ENCODE measurements at regions not wholly inside any gene's neighbourhood (a gene's known extent, or its start where the extent isn't known, plus 50 kb on each side); places are given as distances from the start of the nearest gene placed in this dataset.

DNA sequence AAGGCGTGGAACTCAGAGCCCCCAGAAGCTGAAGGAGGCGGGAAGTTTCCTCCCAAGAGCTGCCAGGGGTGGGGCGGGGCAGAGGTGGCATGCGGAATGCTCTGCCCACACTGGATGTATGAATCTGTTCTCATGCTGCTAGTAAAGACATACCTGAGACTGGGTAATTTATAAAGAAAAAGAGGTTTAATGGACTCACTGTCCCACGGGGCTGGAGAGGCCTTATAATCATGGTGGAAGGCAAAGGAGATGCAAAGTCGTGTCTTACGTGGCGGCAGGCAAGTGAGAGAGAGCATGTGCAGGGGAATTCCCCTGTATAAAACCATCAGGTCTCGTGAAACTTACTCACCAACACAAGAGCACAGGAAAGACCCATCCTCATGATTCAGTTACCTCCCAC lies 57.6 kb downstream of the SMIM38 start:
- peaks cover 40% of the 10 kb centered on the region for H3K27me3 ChIP-seq (ENCODE audit: control insufficient read depth, insufficient read depth, low read length)
- no peaks in the 10 kb centered on the region for H3K9me3 ChIP-seq (replicated peaks; ENCODE audit: low read length)
- H3K4me3 ChIP-seq (ENCODE audit: low read length) = no peak overlapping the region
- H3K9ac ChIP-seq (ENCODE audit: low read depth, low read length) = no peak overlapping the region
- no peaks in the 10 kb centered on the region for H3K36me3 ChIP-seq (ENCODE audit: insufficient read depth, low read length)
- H3K4me1 ChIP-seq (ENCODE audit: control insufficient read depth, insufficient read depth, low read length) = peaks cover 7% of the 10 kb centered on the region
- H3K4me2 ChIP-seq (ENCODE audit: low read length) = no peak overlapping the region

DNA sequence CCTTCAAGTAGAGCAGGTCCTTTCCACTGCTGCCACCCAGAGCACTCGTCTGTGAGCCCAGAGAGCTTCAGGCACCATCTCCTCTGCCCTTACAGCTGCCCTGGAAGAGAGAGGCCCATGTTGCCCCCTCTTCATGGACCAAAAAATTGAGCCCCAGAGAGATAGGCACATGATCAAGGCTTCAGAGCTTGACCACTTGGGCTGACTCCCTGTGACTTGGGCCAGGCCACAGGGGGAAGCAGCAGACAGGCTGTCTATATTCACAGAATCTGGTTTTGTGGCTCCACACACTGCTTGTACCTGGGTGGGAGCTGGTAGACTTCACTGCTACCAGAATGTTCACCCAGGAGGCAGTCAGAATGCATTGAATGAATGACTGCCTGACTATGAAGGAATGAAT lies 58.2 kb downstream of the SMIM38 start:
- Histone ChIP-seq H3K4me1 (ENCODE audit: control insufficient read depth, insufficient read depth, low read length) (peaks cover 7% of the 10 kb centered on the region), H3K9me3 (replicated peaks; ENCODE audit: low read length) (no peaks in the 10 kb centered on the region), H3K36me3 (ENCODE audit: insufficient read depth, low read length) (no peaks in the 10 kb centered on the region), H3K9ac (ENCODE audit: low read depth, low read length) (no peak overlapping the region), H3K4me3 (ENCODE audit: low read length) (no peak overlapping the region), H3K4me2 (ENCODE audit: low read length) (no peak overlapping the region), H3K27me3 (ENCODE audit: control insufficient read depth, insufficient read depth, low read length) (peaks cover 46% of the 10 kb centered on the region)

DNA sequence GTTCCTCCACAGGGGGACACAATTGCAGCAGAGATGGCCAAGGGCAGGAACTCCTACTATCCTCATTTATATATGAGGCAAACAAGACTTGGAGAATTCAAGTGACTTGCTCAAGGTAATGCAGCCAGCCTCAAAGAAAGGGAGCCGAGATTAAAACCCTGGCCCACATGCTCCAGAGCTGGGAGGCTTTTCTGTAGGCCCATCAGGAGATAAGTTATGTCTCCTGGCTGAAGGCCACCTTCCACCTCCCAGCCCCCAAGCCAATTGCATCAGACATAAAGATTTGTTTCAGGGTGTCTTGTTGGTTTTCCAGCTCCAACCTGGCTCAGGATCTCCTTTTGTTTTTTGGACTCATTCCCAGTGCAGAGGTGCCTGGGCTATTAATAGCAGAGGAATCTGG lies 59.5 kb downstream of the SMIM38 start:
- H3K4me1 ChIP-seq (ENCODE audit: control insufficient read depth, insufficient read depth, low read length) = peaks cover 7% of the 10 kb centered on the region
- H3K4me2 ChIP-seq (ENCODE audit: low read length) = no peak overlapping the region
- peaks cover 51% of the 10 kb centered on the region for H3K27me3 ChIP-seq (ENCODE audit: control insufficient read depth, insufficient read depth, low read length)
- H3K9me3 ChIP-seq (replicated peaks; ENCODE audit: low read length) = no peaks in the 10 kb centered on the region
- no peak overlapping the region for H3K9ac ChIP-seq (ENCODE audit: low read depth, low read length)
- no peaks in the 10 kb centered on the region for H3K36me3 ChIP-seq (ENCODE audit: insufficient read depth, low read length)
- H3K4me3 ChIP-seq (ENCODE audit: low read length) = no peak overlapping the region

DNA sequence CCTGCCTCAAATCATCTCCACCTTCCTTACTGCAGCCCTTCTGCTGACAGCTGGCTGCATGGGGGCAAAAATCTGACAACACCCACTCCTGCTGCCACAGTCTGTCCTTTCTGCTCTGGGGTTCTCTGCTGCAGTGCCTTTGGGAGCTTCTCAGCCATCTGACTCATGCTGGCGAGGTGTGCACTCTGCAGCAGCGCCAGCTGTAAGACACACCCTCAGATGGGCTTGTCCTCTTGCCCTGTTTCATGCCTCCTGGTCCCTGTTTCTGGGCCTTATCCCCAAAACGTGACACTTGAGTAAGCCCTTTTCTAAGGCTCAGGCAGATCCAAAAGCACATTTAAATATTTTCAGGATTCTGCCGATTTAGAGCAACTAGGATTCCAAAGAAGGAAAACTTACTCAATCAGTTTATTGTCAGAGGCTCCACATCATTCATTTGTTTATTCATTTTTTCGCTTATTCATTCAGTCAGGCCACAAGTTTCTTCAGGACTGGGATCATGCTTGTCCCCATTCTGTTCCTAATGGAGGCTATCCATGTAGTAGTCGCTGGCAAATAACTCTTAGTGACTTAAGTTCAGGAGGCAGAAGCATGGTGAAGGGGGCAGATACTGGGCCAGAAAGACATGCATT lies 60.2 kb downstream of the SMIM38 start:
- Histone ChIP-seq H3K9me3 (replicated peaks; ENCODE audit: low read length) (no peaks in the 10 kb centered on the region), H3K4me2 (ENCODE audit: low read length) (no peak overlapping the region), H3K27me3 (ENCODE audit: control insufficient read depth, insufficient read depth, low read length) (peaks cover 45% of the 10 kb centered on the region), H3K4me3 (ENCODE audit: low read length) (no peak overlapping the region), H3K4me1 (ENCODE audit: control insufficient read depth, insufficient read depth, low read length) (peaks cover 7% of the 10 kb centered on the region), H3K36me3 (ENCODE audit: insufficient read depth, low read length) (no peaks in the 10 kb centered on the region), H3K9ac (ENCODE audit: low read depth, low read length) (no peak overlapping the region)

DNA sequence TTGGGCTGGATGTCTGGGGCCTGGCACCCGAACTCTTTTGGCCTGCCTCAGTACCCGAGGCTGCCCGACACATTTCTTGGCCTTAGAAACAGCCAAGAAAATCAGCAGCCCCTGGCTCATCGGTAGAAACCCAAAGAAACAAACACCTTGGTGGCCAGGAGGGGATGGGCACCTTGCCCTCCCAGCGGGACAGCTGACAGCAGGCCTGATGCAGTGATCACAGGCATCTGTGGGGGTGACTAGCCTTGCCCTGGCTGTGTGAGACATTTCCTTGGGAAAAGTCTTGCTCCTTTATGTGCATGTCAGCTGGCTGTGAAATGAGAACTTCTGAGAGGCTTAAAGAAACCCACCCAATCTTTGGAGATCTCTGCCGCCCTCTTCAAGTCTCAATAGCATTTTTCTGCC lies 60.9 kb downstream of the SMIM38 start:
- Histone ChIP-seq H3K4me3 (ENCODE audit: low read length) (no peak overlapping the region), H3K27me3 (ENCODE audit: control insufficient read depth, insufficient read depth, low read length) (peaks cover 40% of the 10 kb centered on the region), H3K36me3 (ENCODE audit: insufficient read depth, low read length) (no peaks in the 10 kb centered on the region), H3K4me1 (ENCODE audit: control insufficient read depth, insufficient read depth, low read length) (peaks cover 7% of the 10 kb centered on the region), H3K4me2 (ENCODE audit: low read length) (no peak overlapping the region), H3K9ac (ENCODE audit: low read depth, low read length) (no peak overlapping the region), H3K9me3 (replicated peaks; ENCODE audit: low read length) (no peaks in the 10 kb centered on the region)

DNA sequence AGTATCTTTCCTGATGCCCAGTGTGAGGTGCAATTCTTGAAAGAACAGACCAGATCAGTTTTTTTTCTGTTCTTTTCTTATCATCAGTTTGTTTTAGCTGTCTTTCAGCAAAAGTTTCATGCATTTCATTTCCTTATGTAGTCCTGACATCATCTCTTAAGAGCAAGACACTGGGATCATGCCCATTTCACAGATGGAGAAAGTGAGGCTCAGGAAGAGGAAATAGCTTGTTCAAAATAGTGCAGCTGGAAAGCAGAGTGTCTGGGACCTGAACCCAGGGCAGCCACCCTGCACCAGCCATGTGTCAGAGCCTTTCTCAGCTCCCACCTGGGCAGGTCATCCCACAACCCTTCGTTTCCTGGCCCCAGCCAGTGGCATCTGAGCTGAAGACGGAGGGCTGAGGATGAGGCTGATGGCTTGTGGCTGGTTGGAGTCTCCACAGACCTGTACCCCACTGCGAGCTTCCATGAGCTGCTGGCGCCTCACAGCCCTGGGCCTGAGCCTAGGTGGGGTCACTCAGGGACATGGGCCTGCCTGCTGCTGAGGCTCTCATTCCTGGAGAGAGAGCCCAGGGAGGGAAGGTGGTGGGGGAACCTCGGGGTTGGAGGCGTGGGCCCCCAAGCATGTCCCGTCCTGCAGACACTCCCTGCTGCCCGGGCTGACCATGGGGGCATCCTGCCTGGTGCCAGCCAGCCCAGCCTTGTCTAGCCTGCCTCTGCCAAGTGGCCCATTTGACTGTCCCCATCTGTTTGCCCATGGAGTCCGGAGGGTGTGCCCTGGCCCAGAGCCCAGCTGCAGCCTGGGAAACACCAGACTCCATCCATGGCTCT lies 61.8 kb downstream of the SMIM38 start:
- Histone ChIP-seq H3K27me3 (ENCODE audit: control insufficient read depth, insufficient read depth, low read length) (peaks cover 37% of the 10 kb centered on the region), H3K36me3 (ENCODE audit: insufficient read depth, low read length) (no peaks in the 10 kb centered on the region), H3K9ac (ENCODE audit: low read depth, low read length) (no peak overlapping the region), H3K4me3 (ENCODE audit: low read length) (no peak overlapping the region), H3K4me2 (ENCODE audit: low read length) (no peak overlapping the region), H3K4me1 (ENCODE audit: control insufficient read depth, insufficient read depth, low read length) (peaks cover 7% of the 10 kb centered on the region), H3K9me3 (replicated peaks; ENCODE audit: low read length) (no peaks in the 10 kb centered on the region)

DNA sequence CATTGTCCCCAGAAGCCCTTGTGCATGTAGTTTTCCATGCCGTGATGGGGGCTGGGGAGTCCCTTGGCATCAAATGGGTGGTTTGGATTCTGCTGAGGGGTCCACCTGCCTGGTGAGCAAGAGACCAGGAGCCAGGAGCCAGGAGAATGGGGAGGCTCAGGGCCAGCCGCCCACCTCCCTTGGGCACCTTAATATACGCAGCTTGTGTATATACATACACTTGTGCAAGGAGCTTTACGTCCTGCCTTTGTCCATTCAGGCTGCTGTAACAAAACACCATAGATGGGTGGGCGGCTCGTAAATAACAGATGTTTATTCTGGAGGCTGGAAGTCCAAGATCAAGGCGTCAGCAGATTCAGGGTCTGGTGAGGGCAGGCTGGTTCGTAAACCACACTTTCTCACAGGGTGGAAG lies 62.5 kb downstream of the SMIM38 start:
- Histone ChIP-seq H3K4me3 (ENCODE audit: low read length) (no peak overlapping the region), H3K36me3 (ENCODE audit: insufficient read depth, low read length) (no peaks in the 10 kb centered on the region), H3K27me3 (ENCODE audit: control insufficient read depth, insufficient read depth, low read length) (peaks cover 37% of the 10 kb centered on the region)

DNA sequence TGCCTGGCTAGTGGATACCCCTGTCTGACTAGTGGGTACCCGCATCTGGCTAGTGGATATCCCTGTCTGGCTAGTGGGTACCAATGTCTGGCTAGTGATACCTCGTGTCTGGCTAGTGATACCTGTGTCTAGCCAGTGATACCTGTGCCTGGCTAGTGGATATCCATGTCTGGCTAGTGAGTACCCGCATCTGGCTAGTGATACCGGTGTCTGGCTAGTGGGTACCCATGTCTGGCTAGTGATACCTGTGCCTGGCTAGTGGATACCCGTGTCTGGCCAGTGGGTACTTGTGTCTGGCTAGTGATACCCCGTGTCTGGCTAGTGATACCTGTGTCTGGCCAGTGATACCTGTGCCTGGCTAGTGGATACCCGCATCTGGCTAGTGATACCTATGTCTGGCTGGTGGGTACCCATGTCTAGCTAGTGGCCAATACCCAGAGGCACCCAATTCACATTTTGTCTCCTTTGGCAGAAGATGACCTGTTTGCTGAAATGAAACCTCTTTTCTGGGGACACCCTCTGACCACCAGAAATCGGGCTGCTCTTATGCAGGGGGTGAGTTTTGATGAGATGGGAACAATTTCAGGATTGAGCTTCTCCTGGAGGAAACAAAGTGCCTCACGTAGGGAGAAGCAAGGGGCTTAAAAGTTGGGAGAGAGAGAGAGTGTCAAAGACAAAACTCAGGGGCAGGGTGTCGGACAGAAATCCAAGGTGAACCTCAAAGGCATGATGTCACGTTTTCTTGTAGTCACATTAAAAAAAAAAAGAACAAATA lies 63.4 kb downstream of the SMIM38 start:
- H3K4me1 ChIP-seq (ENCODE audit: control insufficient read depth, insufficient read depth, low read length) = peaks cover 7% of the 10 kb centered on the region
- no peaks in the 10 kb centered on the region for H3K9me3 ChIP-seq (replicated peaks; ENCODE audit: low read length)
- H3K36me3 ChIP-seq (ENCODE audit: insufficient read depth, low read length) = no peaks in the 10 kb centered on the region
- peaks cover 30% of the 10 kb centered on the region for H3K27me3 ChIP-seq (ENCODE audit: control insufficient read depth, insufficient read depth, low read length)
- H3K4me3 ChIP-seq (ENCODE audit: low read length) = no peak overlapping the region
- no peak overlapping the region for H3K4me2 ChIP-seq (ENCODE audit: low read length)
- H3K9ac ChIP-seq (ENCODE audit: low read depth, low read length) = no peak overlapping the region

More for the DNA sequence above, 62.5 kb downstream of the SMIM38 start:
- no peak overlapping the region for H3K9ac ChIP-seq (ENCODE audit: low read depth, low read length)
- H3K4me1 ChIP-seq (ENCODE audit: control insufficient read depth, insufficient read depth, low read length) = peaks cover 7% of the 10 kb centered on the region
- no peaks in the 10 kb centered on the region for H3K9me3 ChIP-seq (replicated peaks; ENCODE audit: low read length)
- H3K4me2 ChIP-seq (ENCODE audit: low read length) = no peak overlapping the region

DNA sequence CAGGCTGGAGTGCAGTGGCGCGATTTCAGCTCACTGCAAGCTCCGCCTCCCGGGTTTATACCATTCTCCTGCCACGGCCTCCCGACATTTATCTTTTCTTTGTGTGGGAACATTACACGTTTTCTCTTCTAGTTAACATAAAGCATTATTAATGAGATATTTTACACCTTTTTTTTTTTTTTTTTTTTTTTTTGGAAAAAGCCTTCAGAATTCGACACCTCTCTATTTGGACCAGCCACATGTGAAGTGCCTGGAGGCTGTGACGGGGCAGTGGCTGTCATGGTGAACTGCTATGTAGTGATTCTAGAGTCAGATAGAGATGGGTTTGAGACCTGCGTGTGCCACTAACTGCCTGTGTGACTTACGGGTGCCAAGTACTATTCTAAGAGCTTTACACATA lies 64.3 kb downstream of the SMIM38 start:
- Histone ChIP-seq H3K27me3 (ENCODE audit: control insufficient read depth, insufficient read depth, low read length) (peaks cover 34% of the 10 kb centered on the region), H3K4me1 (ENCODE audit: control insufficient read depth, insufficient read depth, low read length) (peaks cover 7% of the 10 kb centered on the region), H3K4me2 (ENCODE audit: low read length) (no peak overlapping the region), H3K9me3 (replicated peaks; ENCODE audit: low read length) (no peaks in the 10 kb centered on the region), H3K9ac (ENCODE audit: low read depth, low read length) (no peak overlapping the region), H3K4me3 (ENCODE audit: low read length) (no peak overlapping the region), H3K36me3 (ENCODE audit: insufficient read depth, low read length) (no peaks in the 10 kb centered on the region)

DNA sequence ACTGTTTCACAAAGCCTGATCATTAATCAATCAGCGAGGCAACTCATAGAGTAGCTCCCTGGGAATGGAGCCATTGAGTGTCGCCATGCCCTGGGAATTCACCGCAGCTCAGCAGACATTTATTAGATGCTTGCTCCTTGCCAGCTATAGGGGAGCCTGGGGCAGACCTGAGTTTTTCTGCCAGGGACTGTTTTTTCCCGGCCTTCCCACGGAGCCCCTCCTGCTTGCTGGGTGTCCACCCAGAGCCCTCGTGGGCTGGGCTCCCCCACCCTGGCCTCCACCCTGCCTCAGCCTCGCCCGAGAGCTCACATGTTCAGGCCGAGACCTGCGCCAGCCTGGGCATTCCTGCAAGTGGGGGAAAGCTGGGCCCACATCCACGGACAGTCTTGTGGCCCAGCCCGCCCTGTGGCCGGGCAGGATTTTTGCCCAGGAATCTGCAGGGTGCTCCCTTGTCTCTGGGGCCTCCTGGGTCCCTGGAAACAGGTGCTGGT lies 64.9 kb downstream of the SMIM38 start:
- no peak overlapping the region for H3K9ac ChIP-seq (ENCODE audit: low read depth, low read length)
- H3K27me3 ChIP-seq (ENCODE audit: control insufficient read depth, insufficient read depth, low read length) = peaks cover 34% of the 10 kb centered on the region
- no peaks in the 10 kb centered on the region for H3K36me3 ChIP-seq (ENCODE audit: insufficient read depth, low read length)
- H3K4me1 ChIP-seq (ENCODE audit: control insufficient read depth, insufficient read depth, low read length) = peaks cover 6% of the 10 kb centered on the region
- H3K4me3 ChIP-seq (ENCODE audit: low read length) = no peak overlapping the region
- H3K9me3 ChIP-seq (replicated peaks; ENCODE audit: low read length) = no peaks in the 10 kb centered on the region
- no peak overlapping the region for H3K4me2 ChIP-seq (ENCODE audit: low read length)

DNA sequence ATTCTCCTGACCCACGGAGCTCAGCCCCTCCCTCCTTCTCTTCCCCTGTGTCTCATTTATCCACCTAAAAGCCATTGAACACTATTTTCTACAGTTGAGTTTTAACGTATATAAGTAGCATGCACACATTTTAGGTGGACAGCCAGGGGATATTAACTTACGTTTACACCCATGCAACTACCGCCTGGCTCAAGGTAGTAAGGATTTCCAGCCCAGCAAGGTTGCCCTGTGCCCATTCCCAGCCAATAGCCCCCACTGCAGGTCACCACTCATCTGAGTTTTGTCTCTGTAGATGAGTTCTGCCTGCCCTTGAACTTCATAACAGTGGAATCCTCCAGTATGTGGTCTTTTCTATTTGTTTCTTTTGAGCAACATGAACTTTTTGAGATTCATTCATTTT lies 65.4 kb downstream of the SMIM38 start:
- Histone ChIP-seq H3K9me3 (replicated peaks; ENCODE audit: low read length) (no peaks in the 10 kb centered on the region), H3K4me1 (ENCODE audit: control insufficient read depth, insufficient read depth, low read length) (peaks cover under 1% of the 10 kb centered on the region), H3K4me3 (ENCODE audit: low read length) (no peak overlapping the region), H3K4me2 (ENCODE audit: low read length) (no peak overlapping the region), H3K36me3 (ENCODE audit: insufficient read depth, low read length) (no peaks in the 10 kb centered on the region), H3K9ac (ENCODE audit: low read depth, low read length) (no peak overlapping the region), H3K27me3 (ENCODE audit: control insufficient read depth, insufficient read depth, low read length) (peaks cover 31% of the 10 kb centered on the region)

Data from skeletal muscle satellite cell (primary cell).